IPS-18c (cell line): ENCODE measurements at regions not wholly inside any gene's neighbourhood (a gene's known extent, or its start where the extent isn't known, plus 50 kb on each side); places are given as distances from the start of the nearest gene placed in this dataset.

Source experiments
- H3K4me3 ChIP-seq: 2 replicates; pipeline ENCODE4 v1.7.0; 2013; ENCODE audit warnings: low read depth, mild to moderate bottlenecking, low read length, moderate library complexity; ENCODE audit not compliant: insufficient read depth
- H3K9me3 ChIP-seq: one replicate; pipeline ENCODE4 v1.6.1; 2013; ENCODE audit warnings: mild to moderate bottlenecking, low read length, moderate library complexity; ENCODE audit not compliant: control insufficient read depth, insufficient read depth

DNA sequence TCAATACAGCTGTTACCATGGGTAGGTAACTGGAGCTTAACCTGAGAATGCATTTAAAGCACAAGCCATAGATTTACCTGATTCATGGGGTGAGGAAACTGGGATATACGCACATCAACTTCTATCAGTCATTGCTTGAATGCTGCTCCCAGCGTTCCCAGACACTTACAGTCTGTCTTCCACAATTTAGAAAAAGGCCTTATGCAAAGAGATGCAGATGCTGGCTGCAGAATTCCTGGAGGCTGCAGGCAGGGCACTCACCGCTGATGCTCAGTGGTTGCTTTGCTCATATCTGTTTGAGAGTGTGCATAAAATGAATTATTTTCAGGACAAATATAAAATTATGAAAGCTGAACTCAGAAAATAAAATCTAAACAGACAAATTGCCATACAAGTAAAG, 950.7 kb upstream of the PIK3C3 start:
- no peak overlapping the region for H3K4me3 ChIP-seq

DNA sequence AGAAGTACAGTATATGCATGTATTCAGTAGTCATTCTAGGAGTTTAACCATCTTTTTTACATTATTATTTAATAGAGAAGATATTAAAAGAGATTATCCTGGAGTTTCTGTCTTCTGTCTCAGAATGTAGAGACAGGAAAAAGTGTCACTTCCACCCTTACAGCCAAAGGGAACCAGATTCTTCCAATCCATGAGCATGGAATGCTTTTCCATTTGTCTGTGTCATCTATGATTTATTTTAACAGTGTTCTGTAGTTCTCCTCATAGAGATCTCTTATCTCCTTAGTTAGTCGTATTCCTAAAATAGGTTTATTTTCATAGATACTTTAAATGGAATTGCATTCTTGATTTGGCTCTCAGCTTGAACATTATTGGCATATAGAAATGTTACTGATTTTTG, 959.5 kb upstream of the PIK3C3 start:
- no peaks in the 10 kb centered on the region for H3K9me3 ChIP-seq

More for the DNA sequence above, 950.7 kb upstream of the PIK3C3 start:
- no peaks in the 10 kb centered on the region for H3K9me3 ChIP-seq

DNA sequence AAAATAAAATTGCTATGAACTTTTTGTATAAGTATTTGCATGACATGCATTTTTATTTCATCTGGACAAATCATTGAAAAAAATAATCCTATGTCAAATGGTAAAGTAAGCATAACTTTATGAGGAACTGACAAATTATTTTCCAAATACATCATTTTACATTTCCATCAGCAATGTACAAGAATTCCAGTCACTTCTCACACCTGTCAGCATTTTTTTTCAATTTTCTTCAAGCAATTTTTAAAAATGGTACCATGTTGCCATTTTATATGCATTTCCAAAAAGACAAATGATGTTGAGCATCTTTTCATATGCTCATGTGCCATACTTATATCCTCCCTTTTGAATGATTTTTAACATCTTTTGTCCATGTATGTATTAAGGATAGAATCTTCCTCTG, 961.7 kb upstream of the PIK3C3 start:
- no peak overlapping the region for H3K4me3 ChIP-seq

More for the DNA sequence above, 959.5 kb upstream of the PIK3C3 start:
- no peak overlapping the region for H3K4me3 ChIP-seq

DNA sequence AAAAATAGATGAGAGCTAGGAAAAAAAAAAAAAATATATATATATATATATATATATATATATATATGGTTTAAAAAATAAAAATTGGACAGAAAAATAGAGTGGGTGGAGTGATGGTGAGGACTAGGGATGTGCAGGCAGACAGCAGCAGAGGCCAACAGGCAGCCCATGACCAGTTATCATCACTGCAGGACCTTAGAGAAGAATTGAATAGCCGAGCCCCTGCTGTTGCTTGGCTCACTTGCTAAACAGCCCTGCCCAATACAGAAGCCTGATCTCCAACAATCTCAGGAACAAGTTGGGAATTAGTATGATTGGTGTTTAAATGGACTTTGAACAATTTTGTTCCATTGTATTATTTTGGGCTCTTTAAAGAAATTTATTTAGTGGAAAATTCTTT, 967.5 kb upstream of the PIK3C3 start:
- no peaks in the 10 kb centered on the region for H3K9me3 ChIP-seq
- no peak overlapping the region for H3K4me3 ChIP-seq

More for the DNA sequence above, 961.7 kb upstream of the PIK3C3 start:
- H3K9me3 ChIP-seq = no peaks in the 10 kb centered on the region

DNA sequence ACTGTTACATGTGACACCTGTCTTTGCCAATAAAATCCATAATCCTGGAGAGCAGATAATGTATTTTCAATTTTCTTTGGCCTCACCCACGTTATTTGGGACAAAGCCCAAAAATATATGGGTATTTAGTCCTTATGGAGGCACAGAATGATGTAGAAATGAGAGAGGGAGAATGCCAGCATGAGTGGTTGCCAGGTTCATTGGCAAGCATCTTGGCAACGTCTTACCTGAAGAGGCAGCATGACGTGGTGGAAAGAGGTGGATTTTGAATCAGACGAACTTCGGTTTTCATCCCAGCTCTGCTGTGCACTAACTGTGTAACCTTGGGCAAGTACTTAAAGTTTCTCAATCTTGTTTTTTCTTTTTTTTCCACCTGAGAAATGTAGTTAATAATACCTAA, 969.6 kb upstream of the PIK3C3 start:
- Histone ChIP-seq H3K4me3 (no peak overlapping the region), H3K9me3 (no peaks in the 10 kb centered on the region)

DNA sequence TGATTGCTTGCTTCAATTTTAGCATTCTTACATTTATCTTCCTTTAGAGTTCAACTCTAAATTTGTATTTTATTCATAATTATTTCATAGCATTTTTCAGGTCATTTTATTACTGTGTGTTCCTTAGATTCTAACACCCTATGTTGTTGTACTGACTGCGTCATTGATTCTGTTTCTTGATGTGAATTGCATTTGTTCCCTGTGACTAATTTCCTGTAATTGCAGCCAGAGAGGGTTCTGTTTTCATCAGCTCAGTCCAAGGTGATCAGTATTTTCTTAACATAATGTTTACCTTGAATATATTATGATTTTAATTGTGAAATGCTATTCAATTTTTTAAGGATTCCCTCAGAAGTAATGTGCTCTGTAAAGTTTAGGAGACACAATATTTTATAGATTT, 970.2 kb upstream of the PIK3C3 start:
- Histone ChIP-seq H3K4me3 (no peak overlapping the region), H3K9me3 (no peaks in the 10 kb centered on the region)

DNA sequence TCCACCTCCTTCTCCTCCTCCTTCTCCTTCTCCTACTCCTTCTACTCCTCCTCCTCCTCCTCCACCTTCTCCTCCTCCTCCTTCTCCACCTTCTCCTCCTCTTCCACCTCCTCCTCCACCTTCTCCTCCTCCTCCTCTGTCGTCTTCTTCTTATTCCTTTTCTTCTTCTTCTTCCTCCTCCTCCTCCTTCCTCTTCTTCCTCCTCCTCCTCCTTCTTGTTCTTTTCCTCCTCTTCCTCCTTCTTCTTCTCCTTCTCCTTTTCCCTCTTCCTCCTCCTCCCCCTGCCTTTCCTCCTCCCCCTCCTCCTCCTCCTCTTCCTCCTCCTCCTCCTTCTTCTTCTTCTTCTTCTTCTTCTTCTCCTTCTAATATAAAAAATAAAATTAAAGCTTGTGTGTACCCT, 971.2 kb upstream of the PIK3C3 start:
- no peak overlapping the region for H3K4me3 ChIP-seq
- H3K9me3 ChIP-seq = no peaks in the 10 kb centered on the region

DNA sequence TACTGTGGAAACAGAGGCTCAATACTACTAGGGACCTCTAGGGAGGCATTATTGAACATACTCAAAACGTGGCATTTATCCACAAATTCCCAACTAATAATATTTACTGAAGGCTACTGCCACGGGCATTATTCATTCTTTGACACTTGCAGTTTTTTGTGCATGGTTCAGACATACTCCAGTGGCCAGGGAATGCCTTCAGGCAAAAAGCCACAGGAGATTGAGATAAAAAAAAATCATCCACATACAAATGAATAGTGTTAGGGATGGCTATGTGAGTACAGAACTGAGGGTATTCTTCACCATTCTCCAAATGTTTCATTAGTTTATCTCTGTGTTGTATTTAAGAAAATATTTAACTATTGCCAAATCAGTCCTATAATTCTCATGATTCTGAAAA, 974.9 kb upstream of the PIK3C3 start:
- H3K9me3 ChIP-seq = no peaks in the 10 kb centered on the region
- no peak overlapping the region for H3K4me3 ChIP-seq

DNA sequence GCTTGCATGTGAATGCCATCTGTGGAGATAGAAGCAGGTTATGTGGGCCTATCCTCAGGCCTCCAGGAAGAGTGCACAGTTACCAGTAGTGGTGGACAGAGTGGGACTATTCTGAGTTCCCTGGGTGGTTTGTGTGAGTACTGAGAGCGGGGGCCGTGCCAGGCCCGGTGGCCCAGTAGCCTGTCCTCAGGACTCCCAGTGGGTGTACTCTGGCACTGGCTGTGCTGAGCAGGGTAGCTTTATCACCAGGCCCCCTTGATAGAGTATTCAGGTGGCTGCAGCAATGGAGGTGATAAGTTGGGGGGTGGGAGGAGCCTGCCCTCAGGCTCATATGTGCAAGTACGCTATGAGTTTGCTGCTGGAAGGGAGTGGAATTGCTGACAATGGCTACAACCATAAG, 979.0 kb upstream of the PIK3C3 start:
- no peaks in the 10 kb centered on the region for H3K9me3 ChIP-seq
- no peak overlapping the region for H3K4me3 ChIP-seq

DNA sequence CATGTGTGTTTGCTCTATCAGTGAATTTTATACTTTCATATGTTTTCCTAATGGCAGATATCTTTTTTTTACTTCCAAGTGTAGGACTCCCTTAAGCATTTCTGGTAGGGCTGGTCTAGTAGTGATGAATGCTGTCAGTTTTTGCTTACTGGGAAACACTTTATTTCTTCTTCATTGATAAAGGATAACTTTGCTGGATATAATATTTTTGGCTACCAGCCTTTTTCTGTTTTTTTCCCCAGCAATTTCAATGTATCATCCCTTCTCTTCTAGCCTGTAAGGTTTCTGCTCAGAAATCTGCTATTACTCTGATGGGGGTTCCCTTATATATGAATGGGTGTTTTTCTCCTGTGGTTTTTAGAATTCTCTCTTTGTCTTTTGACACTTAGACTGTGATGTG, 980.6 kb upstream of the PIK3C3 start:
- Histone ChIP-seq H3K9me3 (no peaks in the 10 kb centered on the region), H3K4me3 (no peak overlapping the region)

DNA sequence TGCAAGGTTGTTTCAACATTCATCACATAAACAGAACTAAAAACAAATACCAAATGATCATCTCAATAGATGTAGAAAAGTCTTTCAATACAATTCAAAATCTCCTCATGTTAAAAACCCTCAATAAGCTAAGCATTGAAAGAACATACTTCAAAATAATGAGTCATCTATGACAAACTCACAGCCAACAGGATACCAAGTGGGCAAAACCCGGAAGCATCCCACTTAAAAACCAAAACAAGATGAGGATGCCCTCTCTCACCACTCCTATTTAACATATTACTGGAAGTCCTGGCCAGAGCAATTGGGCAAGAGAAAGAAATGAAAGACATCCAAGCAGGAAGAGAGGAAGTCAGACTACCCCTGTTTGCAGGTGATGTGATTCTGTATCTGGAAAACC, 992.2 kb upstream of the PIK3C3 start:
- H3K9me3 ChIP-seq = no peaks in the 10 kb centered on the region
- no peak overlapping the region for H3K4me3 ChIP-seq

DNA sequence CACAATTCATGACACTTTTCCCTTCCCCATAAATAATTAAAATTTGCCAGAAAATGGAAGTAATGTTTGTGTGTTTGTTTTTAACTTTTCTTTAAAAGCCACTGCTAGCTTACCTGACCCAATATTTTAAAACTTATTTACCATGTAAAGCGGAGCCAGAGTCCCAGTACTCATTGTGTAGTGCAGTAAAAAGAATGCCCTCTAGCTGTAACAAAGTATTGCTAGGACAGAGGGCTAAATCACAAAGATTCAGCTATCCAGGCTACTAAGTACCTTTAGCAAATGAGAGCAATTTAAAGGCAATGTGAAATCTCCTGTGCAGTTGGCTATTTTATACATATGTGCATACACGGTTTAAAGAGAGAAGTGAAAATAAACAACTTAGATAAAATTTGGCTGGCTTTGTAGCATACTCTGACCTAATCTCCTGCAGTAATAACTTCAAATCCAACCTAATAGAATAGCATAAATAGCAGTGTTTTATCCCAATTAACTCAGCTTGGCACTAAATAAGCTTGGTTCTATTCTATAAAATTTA, 997.4 kb upstream of the PIK3C3 start:
- H3K4me3 ChIP-seq = no peak overlapping the region
- peaks cover 2% of the 10 kb centered on the region for H3K9me3 ChIP-seq

DNA sequence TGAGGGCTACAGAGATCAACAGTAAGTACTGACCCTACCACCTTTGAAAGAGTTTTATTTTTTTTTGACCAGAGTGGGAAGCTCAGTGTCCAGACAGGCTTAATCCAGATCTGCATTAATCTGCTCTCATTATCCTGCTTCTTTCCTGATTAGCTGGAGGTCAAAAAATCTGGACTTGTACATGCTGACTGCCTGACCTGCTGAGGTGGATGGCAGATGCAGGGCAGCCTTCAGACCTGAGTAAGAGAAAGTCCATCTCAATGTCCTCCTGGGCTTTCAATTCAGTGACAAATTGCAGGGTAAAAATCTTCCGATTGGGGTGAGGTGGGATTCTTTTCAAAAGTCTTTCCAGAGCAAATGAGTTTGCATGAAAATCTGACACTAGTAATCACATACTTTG, 998.8 kb upstream of the PIK3C3 start:
- peaks cover 2% of the 10 kb centered on the region for H3K9me3 ChIP-seq
- H3K4me3 ChIP-seq = no peak overlapping the region

DNA sequence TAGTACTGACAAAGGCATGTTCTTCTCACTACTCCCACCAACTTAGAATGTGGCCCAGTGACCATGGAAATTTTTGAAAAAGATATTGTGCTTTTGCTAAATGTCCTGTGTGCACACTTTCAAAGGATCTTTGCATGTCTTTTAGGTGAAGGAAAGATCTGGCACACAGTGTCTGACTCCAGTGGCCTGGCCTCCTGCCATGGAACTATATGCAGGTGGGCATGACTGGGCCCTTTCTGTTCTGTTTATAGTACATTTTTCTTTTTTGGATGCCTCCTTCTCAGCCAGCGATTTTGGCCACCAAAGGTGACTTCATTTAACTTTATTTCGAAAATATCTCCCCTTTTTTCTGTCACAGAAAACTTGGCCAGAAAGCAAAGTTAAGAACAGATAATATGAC, 999.7 kb upstream of the PIK3C3 start:
- H3K9me3 ChIP-seq = peaks cover 2% of the 10 kb centered on the region
- no peak overlapping the region for H3K4me3 ChIP-seq

DNA sequence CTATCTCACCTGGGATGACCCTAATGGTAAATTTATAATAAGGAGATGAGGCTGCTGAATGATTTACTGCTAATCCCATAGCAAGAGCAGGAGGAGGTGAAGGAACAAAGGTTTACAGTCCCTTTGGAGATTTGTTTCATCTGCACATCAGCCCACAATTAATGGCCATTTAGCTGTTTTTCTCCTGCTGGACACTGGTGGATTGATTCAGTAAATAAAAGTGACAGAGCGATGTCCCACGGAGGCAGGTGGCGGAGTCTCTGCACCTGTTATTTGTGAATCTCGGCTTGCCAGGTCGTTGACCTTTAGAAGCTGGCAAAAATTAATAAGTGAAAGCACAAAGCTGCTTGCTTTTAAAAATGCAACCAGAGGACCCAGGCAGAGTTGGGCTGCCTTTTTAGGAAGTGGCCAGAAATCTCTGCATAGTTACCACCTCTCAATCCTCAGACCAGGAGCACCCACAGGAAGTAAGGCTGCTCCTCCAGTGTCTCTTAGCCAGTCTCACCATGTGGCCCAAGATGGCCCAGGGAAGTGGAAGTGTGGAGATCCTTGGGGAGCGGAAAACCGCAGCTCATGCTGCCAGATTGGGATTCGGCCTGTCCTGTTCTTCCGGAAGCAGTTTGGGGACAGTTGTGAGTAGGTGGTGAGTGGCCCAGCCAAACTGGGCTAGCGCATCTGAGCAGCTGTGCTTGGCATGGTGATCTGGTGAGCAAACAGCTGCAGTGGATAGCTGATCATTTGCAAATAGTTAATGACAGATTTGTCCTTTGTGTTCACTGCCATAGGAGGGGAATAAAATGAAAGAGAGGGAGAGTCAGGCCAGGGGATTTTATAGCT, 1005.7 kb upstream of the PIK3C3 start:
- H3K9me3 ChIP-seq = peaks cover 2% of the 10 kb centered on the region
- H3K4me3 ChIP-seq = no peak overlapping the region

DNA sequence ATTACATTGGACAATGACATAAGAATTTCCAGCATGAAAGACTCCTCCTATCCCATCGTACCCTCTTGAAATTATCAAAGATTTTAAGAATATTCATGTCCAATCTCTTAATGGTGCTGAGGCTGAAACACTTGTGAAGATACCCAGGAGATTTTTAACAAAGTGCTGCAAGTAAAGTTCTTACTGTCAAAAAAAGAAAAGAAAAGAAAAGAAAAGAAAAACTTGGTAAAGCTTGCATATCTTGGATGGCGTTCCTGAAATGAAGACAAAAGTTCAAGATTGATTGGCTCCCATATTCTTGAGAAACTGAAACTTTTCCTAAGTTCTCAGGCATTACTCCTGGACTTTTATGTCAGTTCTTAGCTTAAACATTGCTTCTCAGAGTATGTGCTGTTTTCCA, 1010.5 kb upstream of the PIK3C3 start:
- Histone ChIP-seq H3K9me3 (no peaks in the 10 kb centered on the region), H3K4me3 (no peak overlapping the region)

DNA sequence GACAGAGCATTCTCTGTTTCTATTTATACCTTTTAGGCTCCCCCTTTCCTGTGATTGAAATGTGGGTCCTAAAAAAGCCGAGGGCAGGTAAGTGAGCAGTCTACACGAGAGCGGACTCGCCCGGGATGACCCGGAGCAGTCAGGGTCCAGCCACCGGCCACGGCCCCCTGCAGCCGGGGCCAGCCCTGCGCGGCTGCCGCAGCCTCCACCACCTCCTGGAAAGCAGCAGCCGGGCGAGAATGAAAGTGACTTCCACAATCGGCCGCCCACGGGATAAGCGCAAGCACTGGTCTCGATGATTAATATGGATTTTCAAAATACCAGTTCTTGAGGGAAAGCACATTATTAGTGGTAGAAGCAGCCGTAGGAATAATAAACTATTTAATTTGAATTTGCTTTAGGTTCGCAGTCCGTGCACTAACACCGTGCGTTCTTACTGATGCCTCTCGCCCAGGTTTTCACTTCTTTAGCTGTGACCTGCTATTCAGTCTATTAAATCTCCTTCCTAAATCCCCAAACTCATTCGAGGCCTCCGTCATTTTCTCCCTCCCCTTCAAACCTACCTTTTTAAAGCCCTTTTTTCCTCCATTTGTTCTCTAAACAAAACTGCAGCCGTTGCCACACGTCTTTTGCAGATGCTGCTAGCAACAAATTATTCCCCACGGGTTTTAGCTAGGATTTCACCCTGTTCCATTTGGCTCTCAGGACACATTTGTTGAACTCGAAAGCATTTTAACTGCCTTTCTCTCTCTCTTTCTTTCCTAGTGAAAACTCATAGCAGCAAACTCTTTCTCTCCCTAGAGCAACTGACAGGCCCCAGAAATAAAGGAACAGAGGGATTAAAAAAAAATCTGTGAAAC, 1015.1 kb upstream of the PIK3C3 start:
- no peak overlapping the region for H3K4me3 ChIP-seq

DNA sequence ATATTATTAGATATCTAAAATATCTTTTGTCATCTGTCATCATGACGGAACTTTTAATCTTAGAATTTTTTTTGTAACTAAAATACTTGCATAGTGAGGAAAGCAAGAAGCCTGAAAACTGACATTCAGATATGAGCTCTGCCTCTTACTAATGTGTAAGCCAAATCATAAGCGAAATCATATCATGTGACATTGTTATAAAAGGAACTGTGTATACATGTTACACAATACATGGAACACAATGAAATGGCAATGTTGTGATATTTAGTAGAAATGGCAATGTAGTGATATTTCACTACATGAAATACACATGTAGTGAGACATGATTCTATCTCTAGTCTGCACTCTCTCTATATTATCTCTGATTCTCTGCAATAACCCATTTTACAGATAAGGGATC, 1016.4 kb upstream of the PIK3C3 start:
- Histone ChIP-seq H3K9me3 (no peaks in the 10 kb centered on the region), H3K4me3 (no peak overlapping the region)

More for the DNA sequence above, 1015.1 kb upstream of the PIK3C3 start:
- no peaks in the 10 kb centered on the region for H3K9me3 ChIP-seq
